HG03097 (cell line): ENCODE measurements at regions not wholly inside any gene's neighbourhood (a gene's known extent, or its start where the extent isn't known, plus 50 kb on each side); places are given as distances from the start of the nearest gene placed in this dataset.

Source experiments
- ATAC-seq: cut with Tn5 transposase; IDR thresholded peaks from one replicate; pipeline ENCODE4 v1.9.1; 2021; ENCODE audit not compliant: unreplicated experiment, low FRiP score

GRCh38 chr10:107490389-107490788 is 325.9 kb upstream of the SORCS1 start:
- no peak for ATAC-seq

DNA sequence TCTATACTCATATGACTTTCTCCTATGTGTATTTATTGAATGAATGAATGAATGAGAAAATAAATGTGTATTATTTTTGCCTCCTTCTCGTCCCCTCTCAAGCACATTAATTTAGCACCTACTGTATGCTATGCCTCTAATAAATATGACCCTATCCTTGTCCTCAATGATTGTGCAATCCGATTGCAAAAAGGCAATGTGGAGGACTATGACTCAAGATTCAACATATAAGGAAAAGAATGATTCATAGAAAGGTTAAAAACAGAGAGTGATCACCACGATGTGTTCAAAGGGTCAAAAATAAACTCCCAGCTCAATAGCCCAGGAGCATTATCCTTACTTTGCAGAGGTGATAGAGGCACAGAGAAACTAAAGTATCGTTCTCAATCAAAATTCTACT is 322.8 kb upstream of the SORCS1 start:
- no peak for ATAC-seq

DNA sequence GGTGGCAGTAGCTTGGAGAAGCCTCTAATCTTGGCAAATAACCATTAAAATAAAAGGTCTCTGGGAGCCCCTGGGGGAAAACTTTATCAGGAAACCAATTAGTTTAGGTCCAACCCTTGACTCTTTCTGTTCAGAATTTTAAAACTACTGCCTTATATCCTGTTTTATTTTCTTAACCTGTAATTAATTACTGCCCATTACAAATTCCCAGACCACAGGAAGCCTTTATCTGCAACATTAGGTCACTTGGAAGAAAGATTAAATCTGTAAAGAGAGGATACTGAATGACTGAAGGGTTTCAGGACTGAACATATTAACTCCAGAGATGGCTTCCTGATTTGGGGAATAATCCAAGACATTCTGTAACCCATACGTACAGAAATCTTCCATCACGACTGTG is 320.5 kb upstream of the SORCS1 start:
- no peak for ATAC-seq

GRCh38 chr10:107481881-107482280 is 317.4 kb upstream of the SORCS1 start:
- ATAC-seq: no peak

DNA sequence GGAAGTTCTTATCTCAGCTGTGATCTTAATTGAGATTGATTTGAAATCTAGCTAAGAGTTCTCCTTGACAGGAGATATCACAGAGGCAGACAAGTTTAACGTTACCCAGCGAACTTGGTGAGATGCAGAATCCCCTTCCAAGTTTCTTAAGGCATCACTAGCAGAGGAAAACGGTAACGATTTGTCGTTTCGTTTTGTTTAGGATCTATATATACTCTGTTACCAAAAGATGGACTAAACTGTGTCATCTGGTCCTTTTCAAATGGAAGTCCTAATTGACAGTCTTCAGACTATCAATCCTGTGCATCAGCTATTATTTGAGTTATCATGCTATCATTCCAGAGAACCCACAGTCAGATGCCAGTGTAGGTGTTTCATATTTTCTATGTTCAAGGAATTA is 316.7 kb upstream of the SORCS1 start:
- no peak for ATAC-seq

DNA sequence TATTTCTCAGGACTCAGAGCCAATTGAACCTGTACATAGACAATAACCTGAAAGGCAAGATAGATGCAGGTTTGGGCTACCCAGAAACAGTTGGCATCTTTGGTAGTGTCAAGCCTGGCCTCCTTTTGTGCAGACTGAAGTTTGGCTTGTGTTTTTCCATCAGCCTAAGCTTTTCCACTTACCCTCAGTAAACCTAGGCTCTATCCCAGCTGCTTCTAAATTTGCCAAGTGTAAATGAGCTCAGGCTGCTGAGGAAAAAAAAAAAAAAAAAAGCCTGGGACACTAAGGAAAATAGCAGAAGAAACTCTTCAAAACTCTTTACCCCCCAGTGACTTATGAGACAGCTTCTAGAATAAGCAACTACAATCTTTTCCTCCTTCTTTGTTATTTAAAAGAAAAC is 316.3 kb upstream of the SORCS1 start:
- ATAC-seq: no peak

- ATAC-seq: no peak
Measured at GRCh38 chr10:107477266-107477665, 312.8 kb upstream of the SORCS1 start.

- ATAC-seq: no peak
Measured at GRCh38 chr10:107476408-107476807, 311.9 kb upstream of the SORCS1 start.

DNA sequence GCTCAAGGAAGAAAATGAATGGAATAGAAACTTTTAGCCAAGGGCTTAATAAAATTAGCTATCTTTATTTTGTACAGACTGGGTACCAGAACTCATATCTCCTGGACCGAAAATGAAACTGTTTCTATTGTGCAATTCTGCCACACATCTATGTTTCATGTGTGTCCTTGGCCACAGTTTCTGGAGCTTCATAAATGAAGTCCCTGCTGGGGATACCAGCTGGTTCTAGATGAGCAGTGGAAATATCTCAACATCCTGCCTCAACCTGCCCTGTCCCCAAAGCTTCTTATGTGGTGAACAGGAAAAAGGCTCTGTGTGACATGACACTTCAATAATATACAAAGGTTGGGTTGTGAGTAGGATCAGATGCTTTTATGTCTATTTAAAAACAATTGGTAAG is 310.1 kb upstream of the SORCS1 start:
- ATAC-seq: no peak

GRCh38 chr10:107473225-107473624 is 308.7 kb upstream of the SORCS1 start:
- no peak for ATAC-seq

DNA sequence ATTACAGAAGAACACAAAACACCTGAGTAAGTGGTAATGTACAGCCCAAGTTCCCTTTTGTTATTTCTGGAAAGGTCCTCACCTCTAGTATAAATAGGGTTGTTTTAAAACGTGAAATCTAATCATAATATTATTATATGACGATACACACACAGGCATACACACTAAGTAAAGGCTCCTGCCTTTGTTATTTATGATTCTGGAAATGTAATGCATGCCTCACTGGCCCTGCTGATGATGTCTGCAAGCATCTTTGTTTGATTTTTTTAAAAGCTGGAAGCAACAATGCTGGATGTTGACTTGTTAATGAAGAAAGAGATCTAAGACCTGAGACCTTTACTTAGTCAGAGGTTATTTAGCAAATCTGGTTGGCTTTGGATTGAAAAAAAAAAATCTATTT is 307.4 kb upstream of the SORCS1 start:
- ATAC-seq: no peak

GRCh38 chr10:107453561-107453960 is 289.1 kb upstream of the SORCS1 start:
- ATAC-seq: no peak

- no peak for ATAC-seq
Measured at GRCh38 chr10:107451047-107451446, 286.5 kb upstream of the SORCS1 start.

DNA sequence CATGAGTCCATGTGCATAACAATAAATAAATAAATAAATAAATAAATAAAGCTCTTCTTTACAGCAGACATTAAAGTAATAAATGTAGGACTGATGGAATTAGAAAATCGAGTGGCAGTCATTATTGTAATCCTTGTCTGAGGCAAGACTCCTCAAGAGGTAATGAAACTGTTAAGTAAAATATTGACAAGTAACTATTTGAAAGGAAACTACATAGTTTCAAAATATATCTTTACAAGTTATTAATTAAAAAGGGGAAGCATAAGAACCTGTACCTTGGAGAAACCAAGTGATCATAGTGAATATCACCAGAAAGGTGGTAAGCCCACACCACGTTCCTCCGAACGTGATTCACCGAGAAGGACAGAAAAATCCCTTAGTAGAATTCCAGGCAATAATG is 285.6 kb upstream of the SORCS1 start:
- peak; percentile 60 for ATAC-seq

DNA sequence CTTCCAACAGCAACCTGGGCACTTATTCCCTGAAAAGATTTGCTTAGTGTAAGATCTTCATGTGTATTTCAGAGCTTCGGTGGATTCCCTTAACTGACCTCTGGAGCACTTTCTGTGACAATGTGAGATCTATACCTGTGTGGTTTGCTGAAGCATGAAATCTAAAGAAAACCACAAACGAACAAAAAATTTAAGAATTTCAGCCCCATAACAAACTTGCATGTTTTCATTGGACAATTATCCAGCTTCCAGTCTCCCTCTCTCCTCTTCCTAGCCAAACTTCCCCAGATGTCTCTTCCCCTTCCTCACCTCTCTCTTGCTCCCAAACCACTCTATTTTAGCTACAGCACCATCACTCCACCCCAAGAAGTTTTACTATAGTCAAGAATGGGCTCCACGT is 279.9 kb upstream of the SORCS1 start:
- ATAC-seq: no peak

DNA sequence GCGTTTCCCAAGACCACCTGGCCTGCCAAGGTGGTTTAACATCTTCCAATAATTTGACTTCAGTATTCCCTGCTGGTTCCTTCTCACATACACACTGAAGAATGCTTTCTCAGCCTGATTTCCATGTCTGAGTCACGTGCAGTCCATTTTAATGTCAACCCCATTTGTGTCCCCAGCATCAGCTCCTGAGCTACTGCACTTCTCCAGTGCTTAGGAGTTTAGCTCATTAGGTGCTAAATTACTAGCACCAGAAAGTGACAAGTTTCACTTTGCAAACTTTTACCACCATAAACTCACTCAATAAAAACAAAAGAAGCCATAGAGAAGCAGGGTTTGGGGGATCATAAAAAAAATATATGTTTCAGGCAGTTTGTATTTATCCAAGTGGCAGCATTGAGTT is 279.3 kb upstream of the SORCS1 start:
- no peak for ATAC-seq

DNA sequence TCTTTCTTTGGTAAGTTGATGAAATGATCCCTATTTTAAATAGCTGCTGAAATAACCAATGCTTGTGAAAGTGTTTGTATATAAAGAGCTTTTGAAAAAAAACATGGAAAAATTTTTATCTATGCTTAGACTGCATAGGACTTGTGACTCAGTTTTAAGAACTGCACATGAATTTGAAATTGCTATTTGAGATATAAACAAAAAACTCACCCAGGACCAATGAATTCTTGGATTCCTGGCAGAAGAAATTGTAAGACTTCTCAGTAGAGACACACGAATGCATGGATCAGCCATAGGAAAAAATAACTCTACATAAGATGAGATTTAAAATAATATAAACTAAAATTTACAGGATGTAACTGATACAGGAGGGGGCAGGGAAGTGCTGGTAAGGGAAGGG is 278.8 kb upstream of the SORCS1 start:
- no peak for ATAC-seq

- peak; percentile 93 for ATAC-seq
Measured at GRCh38 chr10:107442035-107442505, 277.6 kb upstream of the SORCS1 start.

DNA sequence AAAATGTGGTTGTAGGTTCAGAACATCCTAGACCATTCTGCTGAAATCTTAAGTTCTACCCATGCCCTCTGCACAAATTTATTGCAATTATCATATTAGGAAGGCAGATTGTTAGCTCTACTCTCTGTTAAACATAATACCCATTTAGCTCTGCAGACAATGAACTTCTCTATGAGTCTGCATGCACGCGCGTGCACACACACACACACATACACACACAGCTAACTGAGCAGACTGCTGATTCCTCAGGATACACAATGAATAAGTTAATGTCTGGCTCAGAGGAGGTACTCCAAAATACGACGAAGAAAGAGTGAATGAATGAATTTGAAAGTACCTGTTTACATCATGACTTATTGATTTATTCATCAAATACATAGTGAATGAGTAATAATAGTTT is 276.2 kb upstream of the SORCS1 start:
- no peak for ATAC-seq

DNA sequence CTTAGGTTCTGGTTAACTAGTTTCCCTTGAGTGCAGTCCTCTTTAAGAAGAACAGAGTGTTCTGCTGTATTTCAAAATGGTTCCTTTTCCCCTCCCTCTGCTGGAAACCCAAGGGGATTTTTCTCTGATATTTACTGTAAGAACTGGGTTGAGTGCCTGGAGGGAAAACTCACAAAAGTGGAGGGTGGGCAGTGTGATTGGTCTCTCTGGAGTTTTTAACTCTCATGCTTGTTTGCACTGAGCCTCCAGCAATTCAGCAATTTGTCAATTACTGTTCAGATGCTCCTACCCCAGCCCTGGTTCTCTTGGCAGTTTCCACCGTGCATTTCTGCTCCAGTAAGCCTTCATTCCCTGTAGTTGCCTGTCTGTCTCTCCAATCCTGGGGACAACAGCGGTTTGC is 273.4 kb upstream of the SORCS1 start:
- no peak for ATAC-seq

GRCh38 chr10:107436568-107436967 is 272.1 kb upstream of the SORCS1 start:
- ATAC-seq: no peak

GRCh38 chr10:107434854-107435253 is 270.3 kb upstream of the SORCS1 start:
- no peak for ATAC-seq

GRCh38 chr10:107434201-107434600 is 269.7 kb upstream of the SORCS1 start:
- ATAC-seq: no peak
